IgD-negative memory B cell (primary cell): ENCODE measurements at regions not wholly inside any gene's neighbourhood (a gene's known extent, or its start where the extent isn't known, plus 50 kb on each side); places are given as distances from the start of the nearest gene placed in this dataset.

Experiments used
- H3K27ac Mint-ChIP-seq, 3 donors: one replicate each; pipeline ENCODE4 v1.8.0; 2020 to 2022; ENCODE audit warnings: mild to moderate bottlenecking in 3 of 3, mixed read lengths in 3 of 3, moderate library complexity in 1 of 3
- H3K27me3 Mint-ChIP-seq: one replicate; pipeline ENCODE4 v1.8.0; 2021; ENCODE audit warnings: mixed read lengths
- H3K36me3 Mint-ChIP-seq: one replicate; pipeline ENCODE4 v1.8.0; 2020; ENCODE audit warnings: mild to moderate bottlenecking, mixed read lengths
- H3K4me1 Mint-ChIP-seq, 3 donors: one replicate each; pipeline ENCODE4 v1.8.0; 2020 to 2022; ENCODE audit warnings: mixed read lengths in 3 of 3, mild to moderate bottlenecking in 1 of 3
- H3K4me3 Mint-ChIP-seq, 4 donors: one replicate each; pipeline ENCODE4 v1.8.0; 2020 to 2022; ENCODE audit warnings: mild to moderate bottlenecking in 4 of 4, mixed read lengths in 4 of 4, moderate library complexity in 3 of 4
- H3K9me3 Mint-ChIP-seq, 3 donors: one replicate each; pipeline ENCODE4 v1.8.0; 2020 to 2021; ENCODE audit warnings: mixed read lengths in 3 of 3, mild to moderate bottlenecking in 1 of 3

DNA sequence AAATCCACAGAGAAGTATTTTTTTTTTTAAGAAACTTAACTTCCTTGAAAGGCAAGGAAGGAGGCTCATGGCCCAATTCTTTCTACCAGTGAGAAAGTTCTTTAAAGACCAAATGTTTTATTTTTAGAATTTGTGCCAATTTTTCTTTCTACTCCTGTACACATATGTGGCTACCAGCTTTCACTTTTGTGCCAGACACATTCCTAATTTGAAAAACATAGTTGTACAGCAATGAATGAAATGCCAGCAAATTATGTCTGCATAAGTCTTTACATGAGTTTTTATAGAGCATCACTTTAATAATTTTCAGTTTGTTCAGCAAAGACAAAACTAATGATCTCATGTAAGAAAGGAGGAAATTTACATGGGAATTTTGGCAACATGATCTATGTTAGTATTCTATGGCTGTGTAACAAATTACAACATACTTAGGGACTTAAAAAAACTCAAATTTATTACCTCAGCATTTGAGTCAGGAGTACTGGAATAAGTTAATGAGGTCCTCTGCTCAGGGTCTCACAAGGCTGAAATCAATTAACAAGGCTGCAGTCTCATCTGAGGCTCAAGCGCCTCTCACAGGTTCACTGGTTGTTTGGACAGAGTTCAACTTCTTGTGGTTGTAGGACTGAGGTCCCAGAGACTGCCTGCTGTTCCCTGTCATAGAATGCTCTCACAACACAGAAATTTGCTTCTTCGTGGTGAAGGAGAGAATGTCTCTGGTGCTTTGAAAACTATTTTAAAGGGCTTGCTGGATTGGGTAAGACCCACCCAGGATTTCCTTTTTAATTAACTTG, 678.2 kb upstream of the FAM241A start:
- H3K27me3 Mint-ChIP-seq = no peaks in the 10 kb centered on the region
- no peaks in the 10 kb centered on the region for H3K4me1 Mint-ChIP-seq
- no peaks in the 10 kb centered on the region for H3K36me3 Mint-ChIP-seq
- H3K4me3 Mint-ChIP-seq = no peak overlapping the region
- H3K27ac Mint-ChIP-seq = no peak overlapping the region
- peaks cover 0 to 7% (median 0%) of the 10 kb centered on the region in 3 donors for H3K9me3 Mint-ChIP-seq

- Mint-ChIP-seq H3K27me3 (no peaks in the 10 kb centered on the region), H3K4me1 (no peaks in the 10 kb centered on the region), H3K27ac (no peak overlapping the region), H3K4me3 (no peak overlapping the region), H3K9me3 (peaks cover 0 to 2% (median 0%) of the 10 kb centered on the region in 3 donors), H3K36me3 (no peaks in the 10 kb centered on the region)
These were observed 670.3 kb upstream of the FAM241A start for GRCh38 chr4:111475001-111475400.

GRCh38 chr4:111475666-111476065, 669.6 kb upstream of the FAM241A start:
- Mint-ChIP-seq H3K9me3 (peaks cover 0 to 2% (median 0%) of the 10 kb centered on the region in 3 donors), H3K4me1 (no peaks in the 10 kb centered on the region), H3K36me3 (no peaks in the 10 kb centered on the region), H3K27ac (no peak overlapping the region), H3K4me3 (no peak overlapping the region), H3K27me3 (no peaks in the 10 kb centered on the region)

GRCh38 chr4:111480510-111480909, 664.7 kb upstream of the FAM241A start:
- H3K4me3 Mint-ChIP-seq = no peak overlapping the region
- peaks cover 0 to 2% (median 0%) of the 10 kb centered on the region in 3 donors for H3K9me3 Mint-ChIP-seq
- no peaks in the 10 kb centered on the region for H3K4me1 Mint-ChIP-seq
- H3K36me3 Mint-ChIP-seq = no peaks in the 10 kb centered on the region
- H3K27me3 Mint-ChIP-seq = no peaks in the 10 kb centered on the region
- H3K27ac Mint-ChIP-seq = no peak overlapping the region

GRCh38 chr4:111483375-111484169, 661.7 kb upstream of the FAM241A start:
- H3K27ac Mint-ChIP-seq = no peak overlapping the region
- H3K4me1 Mint-ChIP-seq = no peaks in the 10 kb centered on the region
- no peak overlapping the region for H3K4me3 Mint-ChIP-seq
- H3K36me3 Mint-ChIP-seq = no peaks in the 10 kb centered on the region
- H3K9me3 Mint-ChIP-seq = peaks cover 0 to 4% (median 0%) of the 10 kb centered on the region in 3 donors
- H3K27me3 Mint-ChIP-seq = no peaks in the 10 kb centered on the region

DNA sequence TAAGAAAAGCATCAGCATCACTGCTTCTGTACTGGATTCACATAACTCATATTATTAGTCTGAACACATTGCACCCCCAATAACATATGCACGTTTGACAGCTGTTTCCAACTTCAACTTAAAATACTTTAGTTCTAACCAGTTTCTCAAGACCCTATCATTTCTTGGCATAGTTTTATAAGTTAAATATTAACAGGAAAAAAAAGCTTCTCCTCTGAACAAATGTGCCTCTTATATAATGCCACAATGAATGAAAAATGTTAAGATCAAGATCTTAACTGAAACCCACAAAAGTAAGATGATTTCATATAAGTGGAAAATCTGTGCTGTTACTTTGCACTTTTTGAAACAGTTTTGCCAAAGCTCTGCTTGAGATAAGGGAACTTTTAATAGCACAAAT, 652.8 kb upstream of the FAM241A start:
- Mint-ChIP-seq H3K4me1 (no peaks in the 10 kb centered on the region), H3K9me3 (peaks cover 0 to 4% (median 0%) of the 10 kb centered on the region in 3 donors), H3K27ac (no peak overlapping the region), H3K4me3 (no peak overlapping the region), H3K36me3 (no peaks in the 10 kb centered on the region), H3K27me3 (no peaks in the 10 kb centered on the region)

DNA sequence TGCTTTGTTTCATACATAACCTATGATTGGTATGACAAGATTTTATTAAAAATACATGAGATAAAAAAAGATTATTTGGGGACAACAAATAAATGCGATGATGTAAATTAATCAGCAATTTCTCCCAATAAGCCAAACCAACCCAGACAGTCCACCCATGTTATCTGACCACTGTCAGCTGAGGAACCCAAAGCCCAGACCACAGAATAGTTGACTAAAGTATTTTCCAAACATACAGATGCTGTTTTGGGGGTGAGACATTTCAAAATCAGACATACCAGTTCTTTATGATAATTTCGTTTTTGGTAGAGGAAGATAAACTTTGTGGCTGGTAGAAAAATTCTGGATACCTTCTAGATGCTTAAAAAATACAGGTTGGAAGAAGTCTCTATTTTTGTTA, 650.8 kb upstream of the FAM241A start:
- H3K27me3 Mint-ChIP-seq = no peaks in the 10 kb centered on the region
- H3K4me3 Mint-ChIP-seq = no peak overlapping the region
- peaks cover 0 to 4% (median 0%) of the 10 kb centered on the region in 3 donors for H3K9me3 Mint-ChIP-seq
- H3K36me3 Mint-ChIP-seq = no peaks in the 10 kb centered on the region
- H3K27ac Mint-ChIP-seq = no peak overlapping the region
- H3K4me1 Mint-ChIP-seq = no peaks in the 10 kb centered on the region

GRCh38 chr4:111494971-111495370, 650.3 kb upstream of the FAM241A start:
- no peak overlapping the region for H3K27ac Mint-ChIP-seq
- H3K36me3 Mint-ChIP-seq = no peaks in the 10 kb centered on the region
- no peaks in the 10 kb centered on the region for H3K27me3 Mint-ChIP-seq
- H3K4me3 Mint-ChIP-seq = no peak overlapping the region
- H3K4me1 Mint-ChIP-seq = no peaks in the 10 kb centered on the region
- H3K9me3 Mint-ChIP-seq = peaks cover 0 to 4% (median 0%) of the 10 kb centered on the region in 3 donors

DNA sequence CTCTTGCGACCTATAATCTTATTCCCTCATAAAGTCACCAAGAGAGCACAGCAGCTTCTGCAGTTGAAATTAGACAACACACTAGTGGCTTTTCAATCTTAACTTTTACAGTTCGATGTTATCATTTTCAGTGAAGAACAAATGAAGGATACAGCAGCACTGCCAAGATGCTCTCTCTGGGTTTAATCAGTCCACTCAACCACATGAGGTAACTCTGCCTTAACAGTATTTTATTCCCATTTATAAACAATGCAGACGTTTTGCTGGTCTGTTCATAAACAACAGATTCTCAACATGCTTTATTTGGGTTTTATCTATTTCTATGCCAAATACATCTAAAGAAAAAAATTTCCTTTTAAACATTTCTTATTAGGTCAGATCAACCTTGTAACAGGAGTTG, 646.0 kb upstream of the FAM241A start:
- Mint-ChIP-seq H3K4me3 (peak overlapping the region in 1 of 4 donors; percentile 4), H3K27ac (no peak overlapping the region), H3K27me3 (no peaks in the 10 kb centered on the region), H3K36me3 (no peaks in the 10 kb centered on the region), H3K9me3 (no peaks in the 10 kb centered on the region), H3K4me1 (no peaks in the 10 kb centered on the region)

DNA sequence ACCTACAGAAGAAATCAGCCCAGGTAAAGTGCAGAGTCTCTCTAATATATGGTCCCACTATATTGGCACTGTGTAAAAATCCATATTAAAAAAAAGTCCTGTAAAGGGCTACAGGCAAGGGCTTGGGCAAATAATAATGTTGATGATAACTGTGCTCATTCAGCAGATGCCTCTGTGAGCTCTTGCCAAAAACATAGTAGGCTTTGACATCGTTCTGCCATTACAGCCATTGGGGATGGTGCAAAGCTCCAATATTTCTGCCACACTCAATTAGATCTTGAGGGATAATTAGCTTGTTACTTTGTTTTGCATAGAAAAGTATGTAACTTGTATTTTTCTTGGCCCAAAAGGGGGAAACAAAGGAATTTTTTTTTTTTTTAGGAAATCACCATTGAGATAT, 645.5 kb upstream of the FAM241A start:
- no peaks in the 10 kb centered on the region for H3K27me3 Mint-ChIP-seq
- no peak overlapping the region for H3K27ac Mint-ChIP-seq
- no peak overlapping the region for H3K4me3 Mint-ChIP-seq
- H3K4me1 Mint-ChIP-seq = no peaks in the 10 kb centered on the region
- H3K36me3 Mint-ChIP-seq = no peaks in the 10 kb centered on the region
- H3K9me3 Mint-ChIP-seq = no peaks in the 10 kb centered on the region

GRCh38 chr4:111500858-111501257, 644.4 kb upstream of the FAM241A start:
- Mint-ChIP-seq H3K36me3 (no peaks in the 10 kb centered on the region), H3K27me3 (no peaks in the 10 kb centered on the region), H3K9me3 (no peaks in the 10 kb centered on the region), H3K4me1 (no peaks in the 10 kb centered on the region), H3K4me3 (no peak overlapping the region), H3K27ac (no peak overlapping the region)

- Mint-ChIP-seq H3K27ac (no peak overlapping the region), H3K9me3 (peaks cover 0 to 3% (median 0%) of the 10 kb centered on the region in 3 donors), H3K4me3 (no peak overlapping the region), H3K4me1 (no peaks in the 10 kb centered on the region), H3K36me3 (no peaks in the 10 kb centered on the region), H3K27me3 (no peaks in the 10 kb centered on the region)
These were observed 643.3 kb upstream of the FAM241A start for GRCh38 chr4:111501946-111502345.

- Mint-ChIP-seq H3K27me3 (no peaks in the 10 kb centered on the region), H3K27ac (no peak overlapping the region), H3K4me3 (no peak overlapping the region), H3K4me1 (no peaks in the 10 kb centered on the region), H3K9me3 (peaks cover 0 to 3% (median 0%) of the 10 kb centered on the region in 3 donors), H3K36me3 (no peaks in the 10 kb centered on the region)
These were observed 642.6 kb upstream of the FAM241A start for GRCh38 chr4:111502626-111503025.

- Mint-ChIP-seq H3K9me3 (peaks cover 0 to 3% (median 0%) of the 10 kb centered on the region in 3 donors), H3K27ac (no peak overlapping the region), H3K36me3 (no peaks in the 10 kb centered on the region), H3K4me3 (no peak overlapping the region), H3K27me3 (no peaks in the 10 kb centered on the region), H3K4me1 (no peaks in the 10 kb centered on the region)
These were observed 638.5 kb upstream of the FAM241A start for GRCh38 chr4:111506706-111507105.

GRCh38 chr4:111510535-111510934, 634.7 kb upstream of the FAM241A start:
- no peak overlapping the region for H3K27ac Mint-ChIP-seq
- H3K4me1 Mint-ChIP-seq = no peaks in the 10 kb centered on the region
- H3K36me3 Mint-ChIP-seq = no peaks in the 10 kb centered on the region
- H3K9me3 Mint-ChIP-seq = peaks cover 0 to 3% (median 0%) of the 10 kb centered on the region in 3 donors
- no peaks in the 10 kb centered on the region for H3K27me3 Mint-ChIP-seq
- no peak overlapping the region for H3K4me3 Mint-ChIP-seq
